GM18505 (cell line): ENCODE measurements at regions not wholly inside any gene's neighbourhood (a gene's known extent, or its start where the extent isn't known, plus 50 kb on each side); places are given as distances from the start of the nearest gene placed in this dataset.
A peak's percentile ranks its signal among the peaks of the same experiment; 100 is the strongest.
"Not testable (repeated sequence)": the region's sequence is repeated elsewhere in the genome, so short reads cannot be mapped to it uniquely, and the experiment has no call there.

Experiments used
- ATAC-seq: cut with Tn5 transposase; IDR thresholded peaks from one replicate; pipeline ENCODE4 v1.9.1; 2021; ENCODE audit not compliant: unreplicated experiment
- POLR2A ChIP-seq: IDR thresholded peaks from 4 replicates; pipeline ENCODE4 v1.6.1; 2011; ENCODE audit warnings: borderline replicate concordance; ENCODE audit not compliant: insufficient read depth, insufficient read length; ENCODE audit errors: extremely low read depth

DNA sequence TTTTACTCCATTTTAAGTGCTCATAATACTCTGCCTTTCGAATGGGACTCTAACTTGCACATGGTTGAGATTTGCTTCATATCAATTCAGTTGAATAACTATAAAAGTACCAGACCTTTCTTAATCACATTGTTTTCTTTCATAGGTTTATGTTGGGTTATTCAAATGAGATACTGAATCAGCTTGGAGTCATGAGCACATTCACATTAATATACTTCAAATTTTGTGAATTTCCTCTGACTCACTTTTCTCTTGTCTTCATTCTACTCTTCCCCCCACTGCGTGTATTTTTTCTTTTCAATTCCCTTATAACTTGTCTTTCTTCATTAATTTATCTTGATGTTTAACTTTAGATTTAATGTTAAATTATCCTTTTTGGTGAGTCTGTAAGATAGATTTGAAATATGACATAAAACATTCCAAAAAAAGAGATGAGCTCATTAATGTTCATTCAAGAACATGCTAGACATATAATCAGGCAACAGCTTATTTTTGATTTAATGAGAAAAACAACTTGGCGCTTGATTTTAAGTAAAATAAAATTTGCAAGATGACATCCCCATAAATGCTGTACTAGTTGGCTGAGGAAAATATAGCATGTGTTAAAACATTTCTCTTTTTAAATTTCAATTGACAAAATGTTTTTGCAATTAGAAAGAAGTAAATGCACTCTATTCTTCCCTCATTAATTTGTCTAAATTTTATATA, 736.0 kb downstream of the CD109 start:
- no peak for ATAC-seq
- TF ChIP-seq POLR2A, result no peak

DNA sequence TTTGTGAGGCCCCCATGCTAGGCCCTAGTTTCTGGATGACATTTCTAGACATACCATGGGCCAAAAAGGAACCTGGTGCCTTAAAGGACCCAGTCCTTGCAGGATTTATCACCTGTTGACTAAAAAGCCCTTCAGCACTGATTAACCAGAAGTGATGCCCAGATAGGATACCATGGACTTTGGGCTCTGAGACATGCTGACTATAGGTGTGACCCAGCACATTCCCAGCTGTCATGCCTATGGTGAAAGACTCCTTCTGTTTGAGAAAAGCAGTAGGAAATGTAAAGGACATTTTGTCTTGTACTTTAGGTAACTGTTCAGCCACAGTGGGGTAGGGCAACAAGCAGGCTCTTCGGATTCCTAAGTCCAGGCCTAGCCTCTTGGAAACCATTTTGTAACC, 724.2 kb downstream of the CD109 start:
- no peak for ATAC-seq

DNA sequence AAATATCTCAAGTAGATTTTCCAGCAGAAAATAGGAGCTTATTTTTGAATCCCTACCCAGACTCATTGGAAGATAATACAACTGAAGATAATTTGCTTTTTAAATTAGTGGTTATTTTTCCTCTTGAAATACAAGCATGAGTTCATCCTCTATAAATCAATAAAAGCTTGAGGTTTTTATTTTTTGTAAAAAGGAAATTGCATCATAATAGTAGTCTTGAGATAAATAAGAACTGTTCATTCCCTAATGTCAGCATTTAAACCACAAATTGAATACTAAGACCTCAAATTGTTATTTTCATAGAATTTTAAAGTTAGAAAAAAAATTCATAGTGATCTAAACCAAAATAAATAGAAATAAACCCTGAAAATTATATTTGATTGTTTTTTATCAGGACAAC, 719.1 kb downstream of the CD109 start:
- ATAC-seq, result no peak
- TF ChIP-seq POLR2A, result no peak

More for the DNA sequence above, 724.2 kb downstream of the CD109 start:
- TF ChIP-seq POLR2A, result no peak

DNA sequence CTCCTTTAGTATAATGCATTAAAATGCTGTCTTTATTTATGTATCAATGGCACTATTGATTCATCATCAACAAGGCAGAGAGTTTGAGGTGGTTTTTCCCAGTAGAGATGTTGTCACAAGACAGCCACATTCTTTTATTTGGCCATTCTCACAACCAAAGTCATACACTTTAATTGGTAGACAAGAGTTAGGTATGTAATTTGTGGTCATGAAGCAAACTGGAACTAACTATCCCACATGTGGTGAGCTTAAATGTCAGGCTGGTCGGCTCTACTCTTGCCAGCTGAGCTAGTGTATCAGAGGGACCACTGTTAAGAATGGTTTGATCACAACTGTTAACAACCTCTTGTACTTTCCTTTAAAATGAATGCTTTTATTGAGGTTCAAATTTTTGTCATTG, 714.6 kb downstream of the CD109 start:
- no peak for ATAC-seq
- TF ChIP-seq POLR2A, result no peak

DNA sequence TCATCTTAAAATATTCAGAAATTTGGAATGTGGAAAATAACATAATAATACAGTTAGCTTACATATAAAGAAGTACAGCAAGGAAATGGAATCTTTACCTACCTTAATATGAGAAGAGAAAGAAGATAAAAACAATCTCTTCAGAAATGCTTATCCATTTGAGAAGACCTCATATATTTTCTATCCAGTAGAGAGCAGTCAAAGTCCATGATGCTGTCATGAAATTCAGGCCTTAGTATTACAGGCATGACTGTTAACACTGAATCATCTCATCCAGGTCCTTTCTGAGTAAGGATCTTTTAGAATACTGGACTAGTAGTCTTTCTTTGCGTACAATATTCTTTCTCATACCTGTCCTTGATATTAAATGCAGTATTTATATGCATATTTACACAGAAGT, 713.4 kb downstream of the CD109 start:
- ATAC-seq, result peak; percentile 77
- TF ChIP-seq POLR2A, result no peak

DNA sequence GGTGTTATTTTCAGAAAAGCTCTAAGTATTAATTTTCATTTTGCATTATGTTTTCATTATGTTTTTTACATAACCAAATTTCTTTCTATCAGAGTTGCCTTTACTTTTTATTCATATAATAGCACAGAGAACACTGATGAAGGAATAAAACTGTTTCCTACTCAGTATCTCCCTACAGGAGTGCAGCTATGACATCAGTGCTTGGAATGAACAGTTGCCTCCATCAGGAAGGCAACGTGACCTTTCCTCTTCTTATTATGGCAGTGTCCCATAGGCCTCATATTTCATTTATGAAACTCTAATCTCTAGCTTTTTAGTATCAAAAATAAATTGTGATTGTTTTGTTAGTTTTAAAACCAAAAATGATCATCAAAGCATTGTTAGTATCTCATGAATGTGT, 712.8 kb downstream of the CD109 start:
- TF ChIP-seq POLR2A, result no peak
- no peak for ATAC-seq

DNA sequence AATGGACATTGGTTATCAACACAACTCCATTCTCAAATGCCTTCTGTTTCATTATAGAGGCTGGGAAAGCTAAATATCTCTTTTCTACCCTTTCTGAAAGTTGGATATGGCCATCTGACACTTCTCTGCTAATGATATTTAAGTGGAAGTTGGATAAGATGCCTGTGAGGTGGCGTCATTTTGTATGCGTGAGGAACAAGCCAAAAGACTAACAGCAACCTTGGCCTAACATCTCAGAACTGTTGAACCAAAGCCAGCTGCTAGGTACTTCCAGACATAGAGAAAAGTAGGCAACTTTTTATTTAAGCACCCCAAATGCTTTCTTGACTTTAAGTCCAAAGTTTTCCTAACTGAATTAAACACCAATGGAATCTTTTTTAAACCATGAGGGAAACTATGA, 708.4 kb downstream of the CD109 start:
- TF ChIP-seq POLR2A, result no peak
- ATAC-seq, result no peak

DNA sequence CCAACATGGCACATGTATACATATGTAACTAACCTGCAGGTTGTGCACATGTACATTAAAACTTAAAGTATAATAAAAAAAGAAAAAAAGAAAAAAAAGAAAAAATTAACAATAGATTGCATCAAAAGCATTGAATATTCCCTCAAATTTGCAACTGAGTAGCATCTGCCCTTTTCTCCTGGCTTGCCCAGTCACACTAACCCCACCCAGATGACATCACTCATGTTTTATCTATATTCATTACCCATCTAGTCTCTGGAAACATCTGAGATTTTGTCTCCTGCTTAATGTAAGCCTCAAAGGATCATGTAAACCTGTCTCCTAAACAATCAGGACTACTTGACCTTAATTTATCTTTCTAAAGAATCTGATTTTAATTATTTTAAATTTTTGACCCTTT, 706.8 kb downstream of the CD109 start:
- no peak for TF ChIP-seq POLR2A
- no peak for ATAC-seq

DNA sequence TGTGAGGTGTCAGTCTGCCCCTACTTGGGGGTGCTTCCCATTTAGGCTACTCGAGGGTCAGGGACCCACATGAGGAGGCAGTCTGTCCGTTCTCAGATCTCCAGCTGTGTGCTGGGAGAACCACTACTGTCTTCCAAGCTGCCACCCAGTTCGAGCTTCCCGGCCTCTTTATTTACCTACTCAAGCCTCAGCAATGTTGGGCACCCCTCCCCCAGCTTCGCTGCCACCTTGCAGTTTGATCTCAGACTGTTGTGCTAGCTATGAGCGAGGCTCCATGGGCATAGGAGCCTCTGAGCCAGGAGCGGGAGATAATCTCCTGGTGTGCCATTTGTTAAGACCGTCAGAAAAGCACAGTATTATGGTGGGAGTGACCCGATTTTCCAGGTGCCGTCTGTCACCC, 682.4 kb downstream of the CD109 start:
- not testable (repeated sequence) for ATAC-seq

DNA sequence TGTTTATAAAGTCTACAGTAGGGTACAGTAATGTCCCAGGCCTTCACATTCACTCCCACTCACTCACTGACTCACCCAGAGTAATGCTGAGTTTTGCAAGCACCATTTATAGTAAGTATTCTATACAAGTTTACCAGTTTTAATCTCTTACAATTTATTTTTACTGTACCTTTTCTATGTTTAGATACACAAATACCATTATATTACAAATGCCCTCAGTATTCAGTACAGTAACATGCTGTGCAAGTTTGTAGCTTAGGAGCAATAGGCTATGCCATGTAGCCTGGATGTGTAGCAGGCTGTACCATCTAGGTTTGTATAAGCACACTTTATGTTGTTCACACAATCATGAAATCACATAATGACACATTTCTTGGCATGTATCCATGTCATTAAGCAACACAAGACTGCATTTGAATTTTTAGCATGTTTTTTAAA, 673.6 kb downstream of the CD109 start:
- no peak for TF ChIP-seq POLR2A
- no peak for ATAC-seq

DNA sequence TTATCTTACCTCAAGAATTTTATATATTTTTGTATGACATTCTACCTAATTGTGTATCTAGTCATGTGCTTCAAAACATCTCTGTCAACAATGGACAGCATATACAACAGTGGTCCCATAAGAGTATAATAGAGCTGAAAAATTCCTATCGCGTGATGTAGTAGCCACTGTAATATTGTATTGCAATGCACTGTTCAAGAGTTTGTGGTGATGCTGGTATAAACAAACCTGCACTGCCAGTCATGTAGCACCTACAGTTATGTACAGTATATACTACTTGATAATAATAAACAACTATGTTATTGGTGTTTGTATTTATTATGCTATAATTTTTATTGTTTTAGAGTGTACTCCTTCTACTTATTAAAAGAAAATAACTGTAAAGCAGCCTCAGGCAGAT, 672.7 kb downstream of the CD109 start:
- ATAC-seq, result no peak

DNA sequence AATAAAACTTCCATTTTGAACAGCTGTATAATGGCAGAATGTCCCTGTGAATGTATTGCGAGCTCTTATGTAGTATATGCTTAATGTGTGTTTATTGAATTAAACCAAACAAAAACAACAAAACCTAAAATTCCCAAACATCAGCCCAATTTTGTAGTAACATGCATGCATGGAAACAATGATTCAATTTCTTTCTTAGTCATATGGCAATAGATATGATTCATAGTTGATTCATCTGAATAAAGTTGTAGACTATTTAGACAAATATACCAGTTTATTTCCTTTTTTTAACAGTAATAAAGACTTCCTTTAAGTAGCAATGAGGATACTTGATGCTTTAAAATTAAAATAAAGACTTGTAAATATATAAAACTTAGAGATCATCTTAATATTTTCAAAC, 670.6 kb downstream of the CD109 start:
- no peak for TF ChIP-seq POLR2A
- no peak for ATAC-seq

More for the DNA sequence above, 672.7 kb downstream of the CD109 start:
- no peak for TF ChIP-seq POLR2A

DNA sequence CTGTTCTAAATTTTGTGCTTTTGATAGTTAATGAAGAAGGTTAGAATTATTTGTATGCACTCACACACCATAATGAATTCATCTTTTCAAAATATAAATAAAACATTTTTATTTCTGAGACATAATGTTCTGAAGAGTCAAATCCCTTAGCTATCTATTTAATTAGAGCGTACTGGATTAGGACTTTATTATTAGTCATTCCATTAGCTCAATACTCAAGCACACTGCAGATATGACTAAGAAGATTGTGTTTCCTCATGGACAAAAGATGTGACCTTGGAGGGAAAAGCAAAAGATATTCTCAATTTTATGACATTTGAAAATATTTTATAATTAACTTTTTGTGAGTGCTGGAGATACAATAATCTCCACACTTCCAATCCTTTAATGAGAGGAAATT, 666.4 kb downstream of the CD109 start:
- no peak for TF ChIP-seq POLR2A
- ATAC-seq, result no peak

DNA sequence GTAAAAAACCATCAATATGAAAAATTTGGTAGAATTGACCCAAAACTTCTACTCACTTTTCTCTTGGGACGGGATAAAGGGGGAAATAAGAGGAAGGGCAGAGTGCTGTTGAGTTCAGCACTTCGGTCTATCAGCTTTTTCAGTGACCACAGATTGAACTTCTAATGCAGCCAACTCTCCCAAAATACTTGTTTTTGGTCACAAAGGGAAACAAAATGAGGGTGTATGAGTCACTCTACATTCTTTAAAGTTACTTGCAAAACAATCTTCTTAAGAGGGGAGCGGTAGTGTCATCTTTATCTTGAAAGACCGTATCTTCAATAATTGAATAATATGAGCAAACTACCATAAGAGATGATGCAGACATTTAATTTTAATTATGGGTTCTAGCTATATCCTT, 661.3 kb downstream of the CD109 start:
- no peak for ATAC-seq
- TF ChIP-seq POLR2A, result no peak

DNA sequence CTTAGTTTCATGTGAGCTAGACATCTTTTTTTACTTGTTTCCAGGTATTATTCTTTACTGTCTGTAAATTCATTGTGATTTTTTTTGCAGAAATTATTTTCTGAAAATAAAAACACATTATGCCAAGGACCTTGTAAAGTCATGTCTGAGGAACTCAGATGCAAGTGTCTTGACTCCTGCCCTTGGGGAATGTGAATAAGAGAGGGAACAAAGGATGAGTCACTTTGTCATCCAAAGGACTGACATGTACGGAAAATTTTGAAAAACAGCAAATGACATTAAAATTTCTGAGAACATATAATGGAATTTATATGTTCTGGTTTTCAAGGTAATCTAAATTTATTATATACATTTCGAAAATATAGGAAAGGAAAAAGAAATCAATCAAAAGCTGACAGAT, 660.4 kb downstream of the CD109 start:
- ATAC-seq, result no peak
- no peak for TF ChIP-seq POLR2A
